OCI-LY3 (cell line): ENCODE measurements at regions not wholly inside any gene's neighbourhood (a gene's known extent, or its start where the extent isn't known, plus 50 kb on each side); places are given as distances from the start of the nearest gene placed in this dataset.

Source experiments
- EZH2phosphoT487 ChIP-seq: fragments of 200-600 bp; shearing (Covaris generic); IDR thresholded peaks from 2 replicates; pipeline ENCODE4 v1.6.1; 2018; ENCODE audit warnings: antibody characterized with exemption, mixed run types, low read depth
- TF ChIP-seq, protein P1 (sequence below): fragments of 200-600, 300-600 bp; sonication (generic); IDR thresholded peaks from 2 replicates; pipeline ENCODE4 v1.5.1; 2014; ENCODE audit warnings: antibody characterized with exemption, low read length, low read depth

GRCh38 chr15:34691034-34691433, 63.8 kb downstream of the GJD2 start:
- TF ChIP-seq, protein P1, sequence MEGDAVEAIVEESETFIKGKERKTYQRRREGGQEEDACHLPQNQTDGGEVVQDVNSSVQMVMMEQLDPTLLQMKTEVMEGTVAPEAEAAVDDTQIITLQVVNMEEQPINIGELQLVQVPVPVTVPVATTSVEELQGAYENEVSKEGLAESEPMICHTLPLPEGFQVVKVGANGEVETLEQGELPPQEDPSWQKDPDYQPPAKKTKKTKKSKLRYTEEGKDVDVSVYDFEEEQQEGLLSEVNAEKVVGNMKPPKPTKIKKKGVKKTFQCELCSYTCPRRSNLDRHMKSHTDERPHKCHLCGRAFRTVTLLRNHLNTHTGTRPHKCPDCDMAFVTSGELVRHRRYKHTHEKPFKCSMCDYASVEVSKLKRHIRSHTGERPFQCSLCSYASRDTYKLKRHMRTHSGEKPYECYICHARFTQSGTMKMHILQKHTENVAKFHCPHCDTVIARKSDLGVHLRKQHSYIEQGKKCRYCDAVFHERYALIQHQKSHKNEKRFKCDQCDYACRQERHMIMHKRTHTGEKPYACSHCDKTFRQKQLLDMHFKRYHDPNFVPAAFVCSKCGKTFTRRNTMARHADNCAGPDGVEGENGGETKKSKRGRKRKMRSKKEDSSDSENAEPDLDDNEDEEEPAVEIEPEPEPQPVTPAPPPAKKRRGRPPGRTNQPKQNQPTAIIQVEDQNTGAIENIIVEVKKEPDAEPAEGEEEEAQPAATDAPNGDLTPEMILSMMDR: no peak
- no peak for TF ChIP-seq EZH2phosphoT487
